PC-9 (cell line): ENCODE measurements at regions not wholly inside any gene's neighbourhood (a gene's known extent, or its start where the extent isn't known, plus 50 kb on each side); places are given as distances from the start of the nearest gene placed in this dataset.

Source experiments
- BruUV-seq: library from RNA; stranded (reverse); fragments of 400-500 nt; replicated peaks from 2 replicates; lab custom pipeline; 2021; lab: Mats Ljungman, UMichigan
- CTCF ChIA-PET: fragments of 300-600 bp; sonication (Branson Sonifier 250); formaldehyde crosslinking; loops from one replicate; lab custom pipeline; 2022; ENCODE audit warnings: antibody characterized with exemption; lab: Charles Lee
- POLR2A ChIA-PET: fragments of 300-600 bp; sonication (Branson Sonifier 250); formaldehyde crosslinking; loops from one replicate; lab custom pipeline; 2022; ENCODE audit warnings: antibody characterized with exemption; ENCODE audit not compliant: unreplicated experiment; lab: Charles Lee
- DNase-seq, 2 experiments: peaks; one replicate each; pipeline versions ENCODE4 v3.0.0 to v3.0.0-alpha.2; 2015 to 2022; ENCODE audit warnings: mixed read lengths in 1 of 2
- H2AFZ ChIP-seq: fragments of 200-600 bp; sonication (generic); 2 replicates; pipeline ENCODE4 v1.8.1; 2017; ENCODE audit warnings: antibody characterized with exemption
- H3F3A ChIP-seq: fragments of 200-600 bp; sonication (generic); 2 replicates; pipeline ENCODE4 v1.8.1; 2017; ENCODE audit warnings: antibody characterized with exemption, mild to moderate bottlenecking, low read depth; ENCODE audit not compliant: insufficient read depth
- H3K27ac ChIP-seq: fragments of 200-600 bp; sonication (generic); 2 replicates; pipeline ENCODE4 v1.6.1; 2016; ENCODE audit warnings: mixed run types
- H3K27me3 ChIP-seq: fragments of 200-600 bp; sonication (generic); 2 replicates; pipeline ENCODE4 v1.6.1; 2016; ENCODE audit warnings: low read depth, mixed run types; ENCODE audit not compliant: insufficient read depth
- H3K36me3 ChIP-seq: fragments of 200-600 bp; sonication (generic); 2 replicates; pipeline ENCODE4 v1.6.1; 2016; ENCODE audit warnings: low read depth, mixed run types
- H3K4me1 ChIP-seq: fragments of 200-600 bp; sonication (generic); replicated peaks from 2 replicates; pipeline ENCODE4 v1.6.1; 2016; ENCODE audit warnings: mixed run types; ENCODE audit not compliant: insufficient read depth
- H3K4me2 ChIP-seq: fragments of 200-600 bp; sonication (generic); 2 replicates; pipeline ENCODE4 v1.6.1; 2017; ENCODE audit warnings: mixed run types
- H3K4me3 ChIP-seq: fragments of 200-600 bp; sonication (generic); 2 replicates; pipeline ENCODE4 v1.6.1; 2016; ENCODE audit warnings: mixed run types
- H3K79me2 ChIP-seq: fragments of 200-600 bp; sonication (generic); 2 replicates; pipeline ENCODE4 v1.6.1; 2017; ENCODE audit warnings: low read depth, mixed run types
- H3K9me2 ChIP-seq: fragments of 200-600 bp; sonication (generic); 2 replicates; pipeline ENCODE4 v1.8.1; 2017; ENCODE audit warnings: mild to moderate bottlenecking; ENCODE audit not compliant: insufficient read depth
- H3K9me3 ChIP-seq: fragments of 200-600 bp; sonication (generic); 2 replicates; pipeline ENCODE4 v1.8.1; 2016; ENCODE audit warnings: low read depth; ENCODE audit not compliant: insufficient read depth
- H4K20me1 ChIP-seq: fragments of 200-600 bp; sonication (generic); 2 replicates; pipeline ENCODE4 v1.8.1; 2017; ENCODE audit not compliant: insufficient read depth
- CTCF ChIP-seq: fragments of 200-600 bp; sonication (generic); conservative IDR thresholded peaks from 2 replicates; pipeline ENCODE4 v1.6.1; 2017; ENCODE audit warnings: mixed run types, antibody characterized with exemption, mild to moderate bottlenecking, moderate library complexity
- EZH2 ChIP-seq: fragments of 200-600 bp; sonication (generic); IDR thresholded peaks from 2 replicates; pipeline ENCODE4 v1.8.0; 2017; ENCODE audit warnings: antibody characterized with exemption, low read depth
- intact Hi-C: fragments of 100-400 bp; cut with micrococcal nuclease; formaldehyde crosslinking; loops from one replicate; pipeline ENCODE4 v1.10.0; 2022; ENCODE audit not compliant: unreplicated experiment

GRCh38 chr2:45127321-45127720, 118.1 kb upstream of the SIX2 start:
- no peaks in the 10 kb centered on the region for H3K79me2 ChIP-seq
- DNase-seq, result no peak
- H3K9me3 ChIP-seq, result no peaks in the 10 kb centered on the region
- no peaks in the 10 kb centered on the region for H3K36me3 ChIP-seq
- no peak overlapping the region for H3K4me3 ChIP-seq
- no peak for TF ChIP-seq CTCF
- no peak for TF ChIP-seq EZH2
- H3K27me3 ChIP-seq, result no peaks in the 10 kb centered on the region
- H3K4me1 ChIP-seq, result peaks cover 46% of the 10 kb centered on the region
- no peaks in the 10 kb centered on the region for H4K20me1 ChIP-seq
- H2AFZ ChIP-seq, result no peak overlapping the region
- intact Hi-C loops, result no loop called here
- CTCF ChIA-PET, result no interaction called here
- H3K27ac ChIP-seq, result no peak overlapping the region
- BruUV-seq, result no TSS peak
- H3F3A ChIP-seq, result peaks cover 7% of the 10 kb centered on the region
- no peaks in the 10 kb centered on the region for H3K9me2 ChIP-seq
- POLR2A ChIA-PET, result no interaction called here
- H3K4me2 ChIP-seq, result no peak overlapping the region

GRCh38 chr2:45125232-45125631, 116.0 kb upstream of the SIX2 start:
- no TSS peak for BruUV-seq
- Histone ChIP-seq H3K4me3 (no peak overlapping the region), H3K27ac (no peak overlapping the region), H3K79me2 (no peaks in the 10 kb centered on the region), H2AFZ (no peak overlapping the region), H3K4me1 (peaks cover 59% of the 10 kb centered on the region), H3K9me2 (no peaks in the 10 kb centered on the region), H3F3A (peaks cover 27% of the 10 kb centered on the region), H3K4me2 (no peak overlapping the region), H4K20me1 (no peaks in the 10 kb centered on the region), H3K9me3 (no peaks in the 10 kb centered on the region), H3K27me3 (no peaks in the 10 kb centered on the region), H3K36me3 (no peaks in the 10 kb centered on the region)
- CTCF ChIA-PET, result no interaction called here
- POLR2A ChIA-PET, result no interaction called here
- DNase-seq, result no peak
- intact Hi-C loops, result no loop called here
- TF ChIP-seq CTCF (no peak), EZH2 (no peak)

GRCh38 chr2:45124456-45124855, 115.2 kb upstream of the SIX2 start:
- Histone ChIP-seq H4K20me1 (no peaks in the 10 kb centered on the region), H3K4me2 (no peak overlapping the region), H3K4me3 (no peak overlapping the region), H3K79me2 (no peaks in the 10 kb centered on the region), H3K27me3 (no peaks in the 10 kb centered on the region), H2AFZ (no peak overlapping the region), H3K9me3 (no peaks in the 10 kb centered on the region), H3K4me1 (peaks cover 62% of the 10 kb centered on the region), H3F3A (peaks cover 34% of the 10 kb centered on the region), H3K9me2 (no peaks in the 10 kb centered on the region), H3K36me3 (no peaks in the 10 kb centered on the region), H3K27ac (no peak overlapping the region)
- no peak for DNase-seq
- BruUV-seq, result no TSS peak
- intact Hi-C loops, result loop anchor here (5.0 kb wide), 2 partner anchors 113 to 153 kb away; no protein-coding TSS in a partner anchor
- POLR2A ChIA-PET, result no interaction called here
- TF ChIP-seq EZH2 (no peak), CTCF (no peak)
- CTCF ChIA-PET, result no interaction called here
